HG03439 (cell line): ENCODE measurements at regions not wholly inside any gene's neighbourhood (a gene's known extent, or its start where the extent isn't known, plus 50 kb on each side); places are given as distances from the start of the nearest gene placed in this dataset.

ENCODE experiments used
- ATAC-seq: cut with Tn5 transposase; IDR thresholded peaks from one replicate; pipeline ENCODE4 v1.9.1; 2021; ENCODE audit warnings: mild to moderate bottlenecking, moderate library complexity; ENCODE audit not compliant: unreplicated experiment

DNA sequence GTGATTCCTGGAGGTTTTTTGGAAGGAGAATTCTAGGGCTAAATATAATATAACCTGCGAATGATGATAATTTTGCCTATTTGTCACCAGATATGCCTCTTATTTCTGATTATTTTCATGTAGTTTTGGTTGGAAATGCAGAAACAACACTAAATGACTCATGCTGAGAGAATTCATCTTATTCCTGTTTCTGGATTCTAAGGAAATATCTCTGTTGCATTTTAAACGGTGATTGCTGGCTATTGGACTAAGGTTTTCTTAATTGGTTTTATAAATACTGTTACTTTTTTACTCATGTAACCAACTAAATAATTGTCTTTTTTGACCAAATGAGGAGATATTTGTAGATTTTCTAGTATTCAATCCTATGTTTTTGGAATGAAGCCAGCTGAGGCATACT lies 204.9 kb upstream of the NPSR1 start:
- ATAC-seq = no peak

- no peak for ATAC-seq
Measured at GRCh38 chr7:34454381-34454780, 203.6 kb upstream of the NPSR1 start.

DNA sequence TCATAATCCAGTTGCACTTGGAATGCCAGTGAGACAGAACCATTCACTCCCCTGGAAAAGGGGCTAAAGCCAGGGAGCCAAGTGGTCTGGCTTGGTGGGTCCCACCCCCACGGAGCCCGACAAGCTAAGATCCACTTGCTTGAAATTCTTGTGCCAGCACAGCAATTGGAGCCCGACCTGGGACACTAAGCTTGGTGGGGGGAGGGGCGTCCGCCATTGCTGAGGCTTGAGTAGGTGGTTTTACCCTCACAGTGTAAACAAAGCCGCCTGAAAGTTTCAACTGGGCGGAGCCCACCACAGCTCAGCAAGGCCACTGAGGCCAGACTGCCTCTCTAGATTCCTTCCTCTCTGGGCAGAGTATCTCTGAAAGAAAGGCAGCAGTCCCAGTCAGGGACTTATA lies 200.7 kb upstream of the NPSR1 start:
- no peak for ATAC-seq

DNA sequence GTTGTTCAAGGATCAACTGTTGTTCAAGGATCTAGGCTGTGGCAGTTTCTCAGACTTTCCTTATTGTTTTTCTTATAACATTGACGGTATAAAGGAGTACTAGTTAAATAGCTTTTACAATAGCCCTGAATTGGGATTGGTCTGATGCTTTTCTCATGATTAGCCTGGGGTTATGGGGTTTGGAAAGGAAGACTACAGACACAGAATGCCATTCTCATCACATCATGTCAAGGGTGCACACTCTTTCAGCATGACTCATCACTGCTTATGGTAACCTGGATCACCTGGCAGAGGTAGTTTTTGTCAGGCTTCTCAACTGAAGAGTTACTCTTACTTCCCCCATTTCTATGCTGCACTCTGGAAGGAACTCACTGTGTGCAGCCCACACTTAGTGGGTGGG lies 194.2 kb upstream of the NPSR1 start:
- ATAC-seq = no peak

DNA sequence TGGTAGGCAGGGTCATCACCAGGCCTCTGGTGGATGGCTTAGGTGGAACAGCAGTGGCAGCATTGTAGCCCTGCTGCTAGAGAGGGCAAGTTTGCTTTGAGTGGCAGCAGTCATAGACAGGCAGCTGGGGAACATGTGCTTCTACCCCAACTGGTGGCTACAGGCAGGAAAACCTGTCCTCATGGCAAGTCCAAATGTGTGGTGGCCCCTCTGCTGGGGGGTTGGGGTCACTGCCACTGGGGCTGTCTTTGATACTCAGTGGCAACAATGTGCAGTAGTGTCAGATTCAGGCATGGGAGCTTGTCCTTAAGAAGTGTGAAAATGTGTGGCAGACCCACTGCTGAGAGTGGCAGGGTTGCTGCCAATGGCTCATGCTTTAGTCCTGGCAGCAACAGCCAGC lies 186.2 kb upstream of the NPSR1 start:
- ATAC-seq = no peak

DNA sequence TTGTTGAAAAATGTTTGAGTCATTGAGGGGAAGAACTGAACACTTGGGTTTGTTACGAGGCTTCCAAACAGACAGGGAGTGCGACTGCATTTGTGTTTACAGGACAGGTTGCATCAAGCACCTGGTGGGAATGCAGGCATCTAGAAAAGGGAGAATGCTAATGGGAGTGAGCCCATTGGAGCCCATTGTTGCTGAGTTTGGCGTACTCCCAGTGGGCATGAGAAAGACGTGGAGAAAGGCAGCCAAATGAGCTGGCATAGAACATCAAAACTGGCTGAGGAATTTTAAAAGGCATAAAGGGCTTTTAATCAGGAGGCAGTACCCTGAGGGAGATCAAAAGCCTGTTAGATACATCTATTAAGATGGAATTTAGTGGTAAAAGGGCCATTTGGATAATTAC lies 171.6 kb upstream of the NPSR1 start:
- no peak for ATAC-seq

- no peak for ATAC-seq
Measured at GRCh38 chr7:34487391-34488115, 170.5 kb upstream of the NPSR1 start.

- no peak for ATAC-seq
Measured at GRCh38 chr7:34488766-34489165, 169.3 kb upstream of the NPSR1 start.

DNA sequence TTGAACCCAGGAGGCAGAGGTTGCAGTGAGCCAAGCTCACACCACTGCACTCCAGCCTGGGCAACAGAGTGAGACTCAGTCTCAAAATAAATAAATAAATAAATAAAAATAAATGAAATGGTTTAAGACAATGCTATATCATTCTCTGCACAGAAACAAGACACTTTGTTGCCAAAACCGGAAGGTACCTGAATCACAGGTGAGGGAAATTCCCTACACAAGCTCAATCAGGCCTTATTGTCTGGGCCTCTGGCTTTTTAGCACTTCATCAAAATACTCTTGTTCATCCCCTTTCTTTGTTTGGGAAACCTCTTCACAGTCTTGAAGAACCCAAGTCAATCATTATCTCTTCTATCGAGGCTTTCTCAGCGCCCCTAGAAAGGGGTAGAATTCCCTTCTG lies 166.1 kb upstream of the NPSR1 start:
- no peak for ATAC-seq

GRCh38 chr7:34493752-34494151 lies 164.3 kb upstream of the NPSR1 start:
- ATAC-seq = no peak

DNA sequence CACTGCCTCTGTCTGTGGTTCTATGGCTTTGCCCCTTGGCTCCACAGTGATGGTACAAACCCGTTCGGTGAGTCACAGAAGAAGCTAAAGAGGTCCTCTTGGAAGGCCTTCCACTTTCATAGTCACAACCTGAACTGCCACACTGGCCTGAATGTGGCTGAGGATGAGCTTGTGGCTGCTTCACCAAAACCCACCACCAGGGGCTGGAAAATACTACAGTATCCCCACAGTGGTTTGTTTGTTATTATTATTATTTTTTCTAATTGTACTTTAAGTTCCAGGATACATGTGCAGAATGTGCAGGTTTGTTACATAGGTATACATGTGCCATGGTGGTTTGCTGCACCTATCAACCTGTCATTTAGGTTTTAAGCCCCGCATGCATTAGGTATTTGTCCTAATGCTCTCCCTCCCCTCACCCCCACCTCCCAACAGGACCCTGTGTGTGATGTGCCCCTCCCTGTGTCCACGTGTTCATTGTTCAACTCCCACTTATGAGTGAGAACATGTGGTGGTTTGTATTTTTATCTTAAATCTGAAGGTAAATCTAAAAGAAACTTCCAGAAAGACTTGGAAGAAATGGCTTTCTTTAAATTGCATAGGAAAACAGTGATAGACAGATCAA lies 160.8 kb upstream of the NPSR1 start:
- no peak for ATAC-seq

DNA sequence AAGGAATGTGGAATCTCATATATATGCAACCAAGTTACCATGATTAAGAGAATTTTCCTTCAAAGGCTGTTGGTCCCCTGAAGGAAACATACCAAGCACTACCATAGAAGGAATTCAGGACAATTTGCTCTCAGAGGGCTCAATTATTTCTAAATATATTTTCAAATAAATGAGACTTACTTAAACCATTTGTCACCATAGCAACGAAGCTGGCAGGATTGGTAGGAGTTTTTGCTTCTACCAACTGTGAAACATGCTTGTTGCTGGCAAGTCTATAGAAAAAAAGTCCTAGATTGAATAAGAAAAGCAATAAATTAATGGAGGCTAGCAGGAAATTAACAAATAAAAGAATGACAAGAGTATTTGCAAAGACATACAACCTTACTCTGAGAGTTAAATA lies 156.9 kb upstream of the NPSR1 start:
- no peak for ATAC-seq

GRCh38 chr7:34507191-34507590 lies 150.8 kb upstream of the NPSR1 start:
- no peak for ATAC-seq

DNA sequence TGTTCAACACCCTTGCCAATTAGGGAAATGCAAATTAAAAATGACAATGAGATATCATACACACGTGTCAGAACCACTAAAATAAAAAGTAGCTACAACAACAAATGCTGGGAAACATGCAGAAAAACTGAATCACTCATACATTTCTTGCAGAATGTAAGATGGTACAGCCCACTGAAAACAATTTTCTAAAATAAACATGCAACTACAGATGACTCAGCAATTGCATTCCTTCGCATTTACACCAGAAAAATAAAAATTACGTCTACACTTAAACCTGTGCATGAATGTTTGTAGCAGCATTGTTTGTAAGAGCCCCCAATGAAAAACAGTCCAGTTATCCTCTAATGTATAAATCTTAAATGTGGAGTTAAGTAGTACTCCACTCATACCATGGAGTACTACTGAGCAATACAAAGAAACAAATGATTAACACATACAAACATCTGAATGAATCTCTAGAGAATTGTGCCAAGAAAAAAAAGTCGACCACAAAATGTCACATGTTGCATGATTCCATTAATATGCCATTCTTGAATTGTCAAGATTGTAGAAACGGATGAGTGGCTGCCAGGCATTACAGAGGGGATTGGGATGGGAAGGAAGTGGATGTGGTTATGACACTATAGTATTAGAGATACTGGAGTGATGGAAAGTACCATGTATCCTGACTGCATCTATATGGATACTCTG lies 134.6 kb upstream of the NPSR1 start:
- ATAC-seq = no peak

- no peak for ATAC-seq
Measured at GRCh38 chr7:34530259-34530658, 127.8 kb upstream of the NPSR1 start.

GRCh38 chr7:34539003-34539402 lies 119.0 kb upstream of the NPSR1 start:
- ATAC-seq = no peak

DNA sequence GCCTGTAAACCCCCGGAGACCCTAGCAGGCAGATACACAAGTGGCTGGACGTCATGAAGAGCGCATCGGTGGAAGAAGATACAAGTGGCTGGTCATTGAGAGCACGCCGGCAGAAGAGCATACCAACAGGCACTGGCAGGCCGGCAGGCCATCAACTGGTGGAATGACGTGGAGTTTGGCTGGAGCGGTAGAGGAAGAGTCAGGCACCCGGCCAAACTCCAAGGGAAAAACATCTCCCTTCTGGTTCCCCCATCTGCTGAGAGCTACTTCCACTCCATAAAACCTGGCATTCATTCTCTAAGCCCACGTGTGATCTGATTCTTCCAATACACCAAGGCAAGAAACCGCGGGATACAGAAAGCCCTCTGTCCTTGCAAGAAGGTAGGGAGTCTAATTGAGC lies 113.4 kb upstream of the NPSR1 start:
- no peak for ATAC-seq

DNA sequence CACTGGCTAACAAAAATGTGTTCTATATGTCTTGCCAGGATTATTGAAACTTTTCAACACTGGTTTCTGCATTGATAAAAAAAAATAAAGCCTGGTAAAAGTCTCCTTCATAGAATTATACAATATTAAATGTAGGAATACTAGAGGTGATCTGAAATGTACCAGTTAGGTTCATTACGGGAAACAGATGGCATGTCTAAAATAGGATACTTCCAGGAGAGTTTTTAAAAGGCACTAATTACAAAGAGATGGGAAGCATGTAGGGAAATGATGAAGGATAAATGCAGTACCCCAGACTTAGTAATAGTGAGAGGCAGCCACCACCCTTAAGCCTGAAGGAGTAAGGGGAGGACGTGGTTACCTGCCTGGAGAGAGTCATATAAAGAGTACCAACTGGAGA lies 107.0 kb upstream of the NPSR1 start:
- no peak for ATAC-seq

- ATAC-seq = no peak
Measured at GRCh38 chr7:34552502-34552901, 105.5 kb upstream of the NPSR1 start.

- ATAC-seq = no peak
Measured at GRCh38 chr7:34558022-34558421, 100.0 kb upstream of the NPSR1 start.

GRCh38 chr7:34564091-34564490 lies 93.9 kb upstream of the NPSR1 start:
- ATAC-seq = no peak

DNA sequence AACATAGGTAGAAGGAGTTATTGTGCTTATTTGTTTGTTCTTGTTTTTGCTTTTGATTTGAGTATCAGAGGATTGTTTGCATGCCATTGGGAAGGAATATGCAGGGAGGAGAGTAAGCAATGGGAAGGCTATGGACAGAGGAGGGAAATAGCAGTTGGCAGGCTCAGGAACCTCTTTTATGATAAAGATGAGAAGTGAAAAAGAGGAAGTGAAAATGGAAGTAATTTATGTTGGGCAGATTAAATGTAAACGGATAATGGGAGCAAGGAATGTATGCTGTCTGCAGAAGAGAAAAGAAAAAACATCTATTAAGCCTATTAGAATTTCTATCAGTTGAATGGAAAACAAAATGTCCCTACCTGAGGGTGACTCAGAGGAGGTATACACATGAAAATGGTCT lies 90.1 kb upstream of the NPSR1 start:
- ATAC-seq = no peak
